Embryonic facial prominence (tissue), 1 donor: ENCODE measurements at regions not wholly inside any gene's neighbourhood (a gene's known extent, or its start where the extent isn't known, plus 50 kb on each side); places are given as distances from the start of the nearest gene placed in this dataset.

Experiments
- DNase-seq: peaks from one replicate; pipeline ENCODE4 v3.0.0-alpha.2; 2016; ENCODE audit errors: extremely low spot score

DNA sequence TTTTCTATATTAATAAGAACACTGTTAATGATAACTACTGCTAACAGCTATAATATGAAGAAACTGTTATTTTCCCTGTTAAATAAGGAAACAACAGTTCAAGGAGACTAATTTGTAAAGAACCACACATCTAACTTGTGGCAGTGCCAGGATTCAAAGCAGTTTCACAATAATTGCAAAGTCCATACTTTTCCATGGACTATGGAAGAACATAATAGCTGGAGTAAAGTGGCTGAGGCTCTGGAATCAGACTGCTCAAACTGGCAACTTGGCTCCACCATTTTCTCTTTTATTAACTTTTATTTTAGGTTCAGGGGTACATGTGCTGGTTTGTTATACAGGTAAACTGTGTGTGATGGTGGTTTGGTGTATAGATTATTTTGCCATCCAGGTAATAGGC is 393.7 kb upstream of the CPEB2 start:
- DNase-seq, result no peak

DNA sequence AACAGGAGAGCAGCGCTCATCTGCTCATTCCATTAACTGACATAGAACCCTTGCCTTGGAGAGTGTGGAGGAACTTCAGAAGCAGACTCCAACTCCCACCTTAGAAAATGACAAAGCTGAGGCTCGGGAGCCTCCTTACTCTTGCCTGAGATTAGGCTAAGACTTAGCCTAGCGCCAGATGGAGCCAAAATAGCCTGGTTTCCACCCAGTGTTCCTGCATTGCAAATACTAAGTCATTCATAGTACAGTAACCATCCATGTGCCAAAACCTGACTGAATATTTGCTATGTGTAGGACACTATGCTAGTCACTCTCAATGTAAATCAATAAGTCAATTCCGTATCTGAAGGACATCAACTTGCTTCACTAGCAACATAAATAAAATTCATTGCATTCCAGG is 387.4 kb upstream of the CPEB2 start:
- DNase-seq, result no peak

DNA sequence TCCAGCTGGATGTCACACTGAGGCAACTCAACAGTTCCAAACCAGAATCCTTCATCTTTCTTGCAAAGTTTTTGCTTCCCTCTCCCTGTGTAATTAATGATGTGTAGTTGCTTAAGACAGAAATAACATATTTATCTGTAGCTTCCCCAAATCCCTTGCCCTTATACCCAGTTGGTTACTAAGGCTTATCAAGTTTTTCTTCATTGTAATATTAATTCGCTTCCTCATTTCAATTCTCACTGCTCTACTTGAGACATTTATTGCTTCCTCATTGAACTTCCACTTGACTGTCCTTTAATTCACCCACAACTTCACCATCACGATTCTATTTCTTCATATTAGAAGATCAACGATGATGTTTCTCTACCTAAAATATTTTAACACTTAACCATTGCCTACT is 386.6 kb upstream of the CPEB2 start:
- DNase-seq, result no peak

DNA sequence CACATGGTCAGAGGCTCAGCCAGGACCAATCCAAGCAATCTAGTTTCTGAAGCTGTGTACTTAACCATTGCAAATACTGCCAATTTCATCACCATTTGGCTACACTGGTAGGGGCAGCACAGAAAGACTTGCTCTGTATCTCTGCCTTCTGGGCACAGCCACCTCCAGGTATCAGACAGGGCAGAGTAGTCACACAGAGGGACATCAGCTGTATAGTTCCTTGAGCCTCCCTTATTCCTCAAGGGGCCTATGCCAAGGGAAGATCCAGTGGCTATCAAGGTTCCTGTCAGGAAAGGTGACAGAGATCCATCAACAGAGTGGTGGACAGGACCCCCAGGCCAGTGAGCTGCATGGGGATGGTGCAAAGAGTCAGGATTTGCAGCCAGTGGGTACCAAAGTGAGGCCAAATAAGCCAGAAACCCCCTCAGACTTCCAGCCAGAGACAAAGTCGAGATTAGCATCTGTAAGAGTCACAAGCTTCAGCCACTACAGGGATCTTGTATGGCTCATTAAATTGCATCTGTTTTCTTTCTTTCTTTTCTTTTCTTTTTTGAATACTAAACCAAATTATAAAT is 381.6 kb upstream of the CPEB2 start:
- DNase-seq, result no peak

DNA sequence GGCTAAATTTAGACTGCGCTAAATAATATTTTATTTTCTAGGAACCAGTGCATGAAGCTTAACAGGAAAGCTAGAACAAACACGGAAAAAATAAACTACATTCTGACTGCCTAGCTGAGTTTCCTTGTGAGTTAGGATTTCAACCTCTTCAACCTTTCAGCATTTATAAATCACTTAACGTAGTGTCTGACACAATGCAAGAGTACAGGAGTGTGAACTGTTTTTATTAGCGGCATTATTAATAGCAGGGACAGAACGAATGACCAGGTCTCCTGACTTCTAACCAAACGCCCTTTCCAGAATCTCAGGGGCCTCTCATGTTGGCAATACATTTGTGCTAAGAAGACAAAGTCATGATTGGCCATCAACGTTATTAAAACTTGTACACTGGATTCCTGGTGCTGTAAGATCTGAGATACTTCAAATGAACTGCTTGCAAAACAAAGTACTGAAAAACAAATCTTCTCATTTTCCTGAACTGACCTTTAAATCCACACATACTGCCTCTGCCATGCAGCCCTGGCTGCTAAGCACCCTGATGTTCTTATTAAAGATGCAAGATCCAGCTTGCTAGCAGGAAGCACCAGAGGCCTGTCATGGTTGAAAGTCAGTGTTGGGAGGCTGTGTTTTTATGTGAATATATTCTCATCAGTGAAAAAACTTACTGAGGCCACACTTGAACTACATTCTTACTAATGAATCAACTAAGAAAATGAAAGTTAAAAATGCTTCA is 380.4 kb upstream of the CPEB2 start:
- DNase-seq, result no peak

DNA sequence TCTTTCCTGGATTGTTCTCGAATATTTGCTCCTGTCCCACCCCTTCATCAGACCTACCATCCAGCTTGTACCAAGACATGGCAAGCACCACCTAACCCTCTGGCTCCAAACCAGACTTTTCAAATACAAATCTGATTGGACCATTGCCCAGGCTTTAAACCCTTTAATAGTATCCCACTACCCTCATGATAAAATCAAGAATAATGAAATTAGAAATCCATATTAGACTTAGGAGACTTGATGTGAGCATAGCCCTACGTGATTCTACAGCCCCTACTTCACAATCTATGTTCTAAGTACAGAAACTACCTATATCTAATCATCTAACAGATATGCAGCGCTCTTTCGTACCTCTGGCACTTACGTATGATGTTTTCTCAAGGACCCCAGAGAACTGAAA is 375.2 kb upstream of the CPEB2 start:
- DNase-seq, result no peak

DNA sequence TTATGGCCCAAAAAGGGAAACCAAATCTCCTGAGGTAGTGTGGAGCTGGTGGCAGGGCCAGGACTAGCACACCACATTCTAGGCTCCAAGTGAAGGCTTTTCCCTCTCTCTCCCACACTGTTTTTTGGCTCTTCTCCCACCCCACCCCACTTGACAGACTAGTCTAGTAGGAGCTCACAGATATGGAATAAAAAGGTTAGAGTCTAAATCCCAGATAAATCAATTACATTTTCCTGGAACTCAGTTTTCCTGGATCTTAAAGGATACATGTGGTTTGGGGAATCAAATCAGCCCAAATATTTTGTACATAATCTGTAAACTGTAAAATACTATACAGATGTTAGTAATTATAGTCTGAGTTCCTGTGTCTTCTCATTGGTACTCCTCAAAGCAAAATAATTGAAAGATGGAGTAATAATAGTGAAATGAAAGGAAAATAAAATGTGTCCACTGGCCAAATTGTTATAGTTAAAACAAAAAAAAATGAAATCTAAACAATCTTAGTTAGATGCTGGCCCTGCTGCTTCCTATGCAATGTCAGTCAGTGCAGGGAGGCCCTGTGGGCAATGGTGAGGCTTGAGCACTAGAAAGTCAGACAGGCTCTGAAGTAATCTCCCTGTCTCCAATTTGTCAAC is 370.4 kb upstream of the CPEB2 start:
- no peak for DNase-seq

DNA sequence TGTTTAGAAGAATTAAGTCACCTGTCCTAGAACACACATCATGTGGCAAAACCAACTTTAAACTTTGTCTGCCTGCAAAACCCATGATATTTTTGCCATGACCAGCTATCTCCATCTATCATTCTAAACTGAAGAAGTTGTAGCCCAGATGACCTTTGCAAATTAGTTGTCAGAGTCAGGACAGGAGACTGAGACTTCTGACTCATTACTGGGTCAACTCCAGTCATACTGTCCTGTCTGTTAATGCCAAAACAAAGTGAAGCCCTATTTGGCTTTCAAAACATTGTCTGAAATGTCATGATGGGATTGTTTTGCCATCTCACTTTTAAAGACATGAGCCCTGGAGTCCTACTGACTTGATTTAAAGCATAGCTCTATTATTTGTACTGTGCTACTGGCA is 365.7 kb upstream of the CPEB2 start:
- DNase-seq, result no peak

DNA sequence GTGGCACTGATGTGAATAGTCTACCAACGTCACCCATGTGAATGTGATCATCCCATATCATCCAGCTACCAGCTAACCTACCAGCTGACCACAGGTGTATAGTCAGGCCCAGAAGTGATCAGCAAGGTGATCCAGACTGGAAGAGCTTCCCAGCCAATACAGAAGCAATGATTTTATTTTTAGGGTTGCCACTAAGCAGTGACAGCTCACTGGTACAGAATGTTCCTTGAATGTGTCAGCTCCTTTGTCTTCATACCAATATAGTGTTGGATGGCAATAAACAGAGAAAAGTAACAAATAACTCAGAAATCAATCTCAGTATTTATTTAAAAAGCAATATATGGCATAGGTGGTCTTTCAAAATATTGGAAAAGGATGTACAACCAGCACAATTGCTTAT is 361.8 kb upstream of the CPEB2 start:
- DNase-seq, result no peak

DNA sequence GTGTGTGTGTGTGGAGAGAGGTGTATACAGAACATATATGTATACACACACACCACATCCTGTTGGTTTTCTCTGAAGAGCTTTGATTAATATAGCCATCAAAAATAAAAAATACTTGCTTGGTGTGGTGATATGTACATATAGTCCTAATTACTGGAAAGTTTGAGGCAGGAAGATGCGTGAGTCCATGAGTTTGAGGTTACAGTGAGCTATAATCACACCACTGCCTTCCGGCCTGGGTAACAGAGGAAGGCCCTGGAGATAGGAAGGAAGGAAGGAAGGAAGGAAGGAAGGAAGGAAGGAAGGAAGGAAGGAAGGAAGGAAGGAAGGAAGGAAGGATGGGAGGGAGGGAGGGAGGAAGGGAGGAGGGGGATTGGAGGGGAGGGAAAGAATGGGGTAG is 360.4 kb upstream of the CPEB2 start:
- DNase-seq, result no peak

DNA sequence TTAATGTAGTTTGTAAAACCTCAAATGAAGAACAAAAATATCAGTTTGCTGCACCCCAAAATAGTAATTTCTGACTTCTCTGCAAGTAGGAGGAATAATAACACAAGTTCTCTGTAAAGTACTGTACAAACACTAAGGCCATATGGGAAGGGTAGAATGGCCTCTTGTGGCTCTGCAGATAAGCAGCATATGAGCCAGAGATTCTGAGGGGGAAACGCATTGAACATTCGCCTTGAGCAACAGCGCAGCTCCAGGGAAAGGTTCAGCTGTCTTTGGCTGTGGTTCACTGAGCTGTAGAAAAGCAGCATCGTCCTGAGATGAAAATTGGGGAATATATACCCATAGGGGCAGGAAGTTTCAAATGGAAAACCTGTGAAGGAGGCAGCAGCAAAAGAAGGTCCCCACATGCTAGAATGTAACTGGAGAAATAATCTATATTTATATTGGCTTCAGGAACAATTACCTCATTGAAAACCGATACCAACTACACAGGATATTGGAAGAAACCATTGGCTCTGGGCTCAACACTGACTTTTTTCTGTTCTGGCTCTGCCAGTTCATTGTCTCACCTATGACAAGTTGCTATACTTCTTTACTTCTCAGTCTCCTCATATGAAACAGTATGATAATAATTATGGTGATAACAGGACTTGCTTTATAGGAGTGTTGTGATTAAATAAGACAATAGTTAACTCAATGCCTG is 357.6 kb upstream of the CPEB2 start:
- DNase-seq, result no peak

DNA sequence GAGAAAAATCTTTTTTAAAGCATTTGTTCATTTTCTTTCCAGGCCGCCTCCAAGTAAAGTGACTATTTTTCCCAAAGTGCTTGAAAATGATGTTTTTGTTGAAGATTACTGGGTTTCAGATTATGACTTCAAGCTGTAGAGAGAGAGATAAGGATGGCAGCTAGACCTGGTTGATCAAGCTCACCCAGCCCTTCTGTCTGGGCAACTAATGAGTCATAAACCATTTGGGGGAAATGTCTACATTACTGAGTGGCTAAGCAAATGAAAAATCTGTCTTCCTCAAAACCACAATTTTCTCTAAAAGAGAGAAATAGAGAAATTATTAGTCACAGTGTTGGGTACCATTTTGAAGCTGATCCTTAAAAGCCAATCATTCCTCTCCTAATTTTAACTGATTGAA is 355.4 kb upstream of the CPEB2 start:
- no peak for DNase-seq

DNA sequence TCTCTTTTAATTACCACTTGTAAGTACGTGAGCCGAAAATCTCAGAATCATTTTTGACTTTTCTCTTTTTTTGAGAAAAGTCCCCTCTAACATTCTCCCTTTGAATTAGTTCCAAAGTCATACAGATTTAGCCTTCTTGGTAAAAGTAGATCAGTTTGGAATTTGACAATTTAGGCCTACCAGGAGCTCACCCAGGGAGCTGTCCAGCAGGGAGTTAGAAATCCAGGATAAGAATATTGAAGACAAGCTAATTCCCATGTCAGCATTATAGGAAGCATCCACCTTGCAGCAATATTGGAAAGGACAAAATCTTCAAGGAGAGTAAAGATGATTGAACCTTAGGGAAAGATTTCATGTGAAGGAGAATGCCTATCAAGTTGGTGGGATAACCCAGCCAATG is 352.2 kb upstream of the CPEB2 start:
- DNase-seq, result no peak

DNA sequence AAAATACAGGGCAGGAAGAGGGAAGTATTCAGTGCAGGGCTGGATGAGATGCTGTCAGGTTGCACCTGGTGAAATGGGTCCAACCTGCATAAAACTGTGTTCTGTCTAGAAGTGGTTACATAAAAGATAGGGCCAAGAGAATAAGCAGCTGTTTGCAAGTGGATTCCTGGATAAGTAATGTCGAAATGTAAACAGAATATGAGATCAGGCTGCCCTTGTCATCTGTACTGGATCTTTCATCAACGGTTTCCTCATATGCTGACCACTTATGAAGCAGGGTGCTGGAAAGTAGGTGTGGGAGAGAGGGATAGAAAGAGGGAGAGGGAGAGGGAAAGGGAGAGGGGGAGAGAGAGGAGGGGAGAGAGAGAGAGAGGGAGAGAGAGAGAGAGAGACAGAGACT is 349.8 kb upstream of the CPEB2 start:
- DNase-seq, result no peak

DNA sequence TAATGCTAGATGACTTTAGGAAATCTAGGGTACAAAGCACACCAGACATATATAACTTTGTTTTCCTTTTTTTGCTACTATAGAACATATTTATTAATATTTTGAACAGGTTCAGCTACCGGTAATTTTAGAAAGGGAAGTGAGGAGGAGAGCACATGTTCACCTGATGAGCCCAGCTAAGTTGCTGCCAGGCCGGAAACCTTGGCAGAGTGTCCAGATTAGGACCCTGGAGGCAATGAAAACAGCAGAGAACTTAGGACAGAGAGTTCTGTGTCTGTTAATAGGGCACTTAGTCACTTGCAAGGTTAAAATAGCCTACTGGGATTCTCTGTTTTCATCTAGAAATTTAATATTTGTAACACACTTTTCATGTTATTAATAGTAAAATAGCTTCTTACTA is 348.9 kb upstream of the CPEB2 start:
- no peak for DNase-seq

DNA sequence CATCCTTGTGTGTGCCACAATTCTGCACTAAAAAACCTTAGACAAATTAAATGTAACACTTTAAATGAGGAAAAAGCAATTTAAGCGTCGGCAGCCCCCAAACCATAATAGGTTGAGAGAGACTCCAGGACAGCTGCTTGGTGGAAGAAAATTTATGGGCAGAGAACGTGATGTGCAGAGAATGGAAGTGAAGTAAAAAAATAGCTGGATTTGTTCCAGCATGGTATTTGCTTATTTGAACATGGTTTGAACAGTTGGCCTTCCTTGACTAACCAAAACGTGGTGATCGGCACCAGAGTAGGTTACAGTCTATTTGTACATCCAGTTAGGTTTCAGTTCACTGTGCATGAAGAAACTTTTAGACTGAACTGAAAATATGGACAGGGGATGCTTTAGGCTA is 343.0 kb upstream of the CPEB2 start:
- DNase-seq, result no peak

DNA sequence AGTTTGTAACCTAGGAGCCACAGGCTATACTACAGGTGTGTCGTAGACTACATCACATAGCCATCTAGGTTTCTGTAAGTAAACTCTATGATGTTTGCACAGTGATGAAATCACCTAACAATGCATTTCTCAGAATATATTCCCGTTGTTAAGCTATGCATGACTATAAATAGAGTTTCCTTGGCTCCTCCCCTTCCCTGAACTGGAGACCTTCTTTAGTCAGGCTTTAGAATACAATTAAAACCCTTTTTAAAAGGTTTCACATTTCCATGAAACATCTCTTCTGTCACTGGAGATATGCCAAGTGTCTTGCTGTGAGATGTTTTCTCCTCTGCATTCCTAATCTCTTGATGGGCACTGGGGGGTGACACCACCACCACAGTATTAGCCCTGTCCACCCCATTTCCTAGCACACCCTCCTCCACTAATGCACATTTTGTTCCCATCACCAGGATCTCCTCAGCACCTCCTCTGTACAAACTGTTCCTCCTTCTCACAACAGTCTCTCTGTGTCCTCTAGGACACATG is 334.6 kb upstream of the CPEB2 start:
- DNase-seq, result no peak

DNA sequence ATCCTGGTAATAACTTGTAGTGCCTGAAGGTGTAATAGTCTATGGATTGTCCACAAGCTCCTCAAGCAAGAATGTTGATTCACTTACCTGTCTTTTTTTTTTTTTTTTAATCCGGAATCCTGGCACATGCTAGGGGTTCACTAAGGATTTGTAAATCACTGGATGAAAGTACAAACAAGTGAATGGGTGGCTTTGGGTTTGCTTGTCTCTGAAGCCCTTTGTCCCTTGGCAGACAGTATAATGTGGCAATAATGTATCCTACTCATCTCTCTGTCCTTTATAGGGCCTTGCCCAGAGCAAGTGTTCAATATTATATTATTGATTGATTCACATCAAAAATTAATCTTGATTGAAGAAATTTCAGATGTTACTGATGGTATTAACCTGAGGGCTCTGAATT is 334.0 kb upstream of the CPEB2 start:
- DNase-seq, result no peak

DNA sequence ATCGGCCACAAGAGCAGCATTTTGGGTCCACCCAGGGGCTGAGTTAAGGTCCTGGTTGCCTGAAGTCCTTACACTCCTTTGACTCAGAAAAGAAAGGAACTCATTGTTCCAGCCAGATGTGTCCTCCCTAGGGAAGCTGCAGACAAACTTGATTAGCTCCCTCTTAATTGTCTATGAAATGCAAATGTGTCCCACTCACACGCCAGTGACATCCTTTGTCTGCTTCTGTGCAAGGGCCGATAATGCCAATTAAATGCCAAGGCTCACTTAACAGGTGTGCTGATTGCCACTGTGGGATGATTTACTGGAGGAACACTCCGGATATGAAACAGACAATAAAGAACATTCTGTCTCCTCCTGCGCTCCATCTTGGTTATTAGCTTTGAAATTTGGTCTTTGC is 332.9 kb upstream of the CPEB2 start:
- no peak for DNase-seq

DNA sequence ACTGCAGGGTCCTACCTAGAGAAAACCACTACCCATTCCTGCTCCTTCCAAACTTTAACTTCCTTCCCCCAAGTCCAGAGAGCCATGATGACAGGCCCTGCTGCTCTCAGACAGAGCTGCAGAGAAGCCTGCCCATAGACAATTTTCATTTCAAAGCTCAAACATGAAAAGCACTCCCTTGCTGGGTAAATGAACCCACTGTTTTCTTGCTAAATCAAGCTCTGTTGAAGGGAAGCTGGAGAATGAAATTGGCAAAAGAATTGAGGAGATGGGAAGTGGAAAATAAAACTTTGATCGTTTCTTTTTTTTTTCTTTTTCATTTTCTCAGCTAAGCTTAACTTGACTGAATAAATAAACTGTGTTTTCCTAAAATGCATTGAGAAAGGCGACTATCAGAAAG is 331.1 kb upstream of the CPEB2 start:
- no peak for DNase-seq

DNA sequence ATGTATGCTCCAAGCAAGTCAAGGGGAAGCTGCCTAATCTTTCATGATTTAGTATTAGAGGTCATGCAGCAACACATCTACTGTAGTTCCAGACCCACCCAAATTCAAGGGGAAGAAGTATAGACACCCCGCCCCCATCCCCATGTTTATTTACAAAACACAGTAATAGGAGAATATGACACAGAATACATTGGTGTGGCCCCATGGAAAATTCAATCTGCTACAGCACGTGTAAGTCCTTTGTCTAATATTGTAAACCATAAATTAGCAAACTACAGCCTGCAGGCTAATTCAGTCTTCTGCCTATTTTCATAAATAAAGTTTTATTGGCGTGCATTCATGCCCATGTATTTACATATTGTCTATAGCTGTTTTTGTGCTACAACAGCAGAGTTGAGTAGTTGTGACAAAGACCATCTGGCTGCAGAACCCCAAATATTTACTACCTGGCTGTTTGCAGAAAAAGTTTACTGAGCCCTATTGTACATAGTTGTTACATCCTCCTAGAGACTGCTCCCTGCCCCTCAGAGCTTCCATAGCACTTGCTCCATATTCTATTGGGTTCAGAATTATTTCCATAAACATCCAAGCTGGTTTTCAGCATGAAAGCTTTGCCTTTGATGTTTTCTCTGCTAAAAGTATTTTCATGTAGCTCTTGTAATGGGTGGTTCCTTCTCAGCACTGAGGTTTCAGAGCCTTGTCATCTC is 326.8 kb upstream of the CPEB2 start:
- no peak for DNase-seq

DNA sequence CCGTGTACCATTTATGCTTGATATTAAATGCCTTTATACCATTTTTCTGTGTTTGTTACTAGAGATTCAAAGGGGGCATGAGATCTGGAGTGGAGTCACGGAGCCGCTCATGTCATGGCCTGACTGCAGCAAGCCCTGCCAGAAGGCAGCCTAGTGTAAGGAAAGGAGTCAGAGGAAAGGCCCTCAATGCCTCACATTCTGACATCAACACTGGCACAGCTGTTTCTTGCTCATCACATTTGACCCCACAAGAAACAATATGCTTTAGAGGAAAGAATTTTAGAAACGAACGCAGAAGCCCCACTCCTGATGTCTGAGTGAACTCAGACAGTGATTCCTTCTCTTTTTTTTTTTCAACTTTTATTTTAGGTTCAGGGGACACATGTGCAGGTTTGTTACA is 322.4 kb upstream of the CPEB2 start:
- DNase-seq, result no peak
